Liver (tissue), 8 donors: ENCODE measurements at regions not wholly inside any gene's neighbourhood (a gene's known extent, or its start where the extent isn't known, plus 50 kb on each side); places are given as distances from the start of the nearest gene placed in this dataset.

Source experiments
- DNase-seq: peaks from one replicate; pipeline ENCODE4 v3.0.0-alpha.2; 2017; ENCODE audit warnings: low spot score
- H3K27ac ChIP-seq, 2 donors: one replicate each; pipeline ENCODE4 v1.7.0; 2013; ENCODE audit warnings: inconsistent platforms in 2 of 2, low read length in 2 of 2, control low read depth in 1 of 2, low read depth in 1 of 2, mild to moderate bottlenecking in 1 of 2
- H3K27me3 ChIP-seq, 4 donors: one replicate each; pipeline versions ENCODE4 v1.6.1 to v1.7.0; 2013; ENCODE audit warnings: low read length in 3 of 4, inconsistent platforms in 1 of 4, mild to moderate bottlenecking in 1 of 4, moderate library complexity in 1 of 4; ENCODE audit not compliant: control insufficient read depth in 4 of 4, insufficient read depth in 4 of 4
- H3K36me3 ChIP-seq, 4 donors: one replicate each; pipeline versions ENCODE4 v1.6.1 to v1.7.0; 2013; ENCODE audit warnings: low read length in 3 of 4, mild to moderate bottlenecking in 3 of 4, low read depth in 1 of 4, moderate library complexity in 1 of 4; ENCODE audit not compliant: control insufficient read depth in 4 of 4, insufficient read depth in 3 of 4
- H3K4me1 ChIP-seq, 4 donors: one replicate each; pipeline versions ENCODE4 v1.6.1 to v1.7.0; 2013; ENCODE audit warnings: low read length in 3 of 4, mild to moderate bottlenecking in 3 of 4, moderate library complexity in 1 of 4; ENCODE audit not compliant: control insufficient read depth in 4 of 4, insufficient read depth in 4 of 4
- H3K4me3 ChIP-seq, 3 donors: one replicate each; pipeline versions ENCODE4 v1.6.1 to v1.7.0; 2013; ENCODE audit warnings: low read length in 3 of 3, control low read depth in 1 of 3, low read depth in 1 of 3, mild to moderate bottlenecking in 1 of 3
- H3K9ac ChIP-seq, 2 donors: one replicate each; pipeline ENCODE4 v1.7.0; 2013; ENCODE audit warnings: low read length in 2 of 2, mild to moderate bottlenecking in 2 of 2, moderate library complexity in 2 of 2, control low read depth in 1 of 2, low read depth in 1 of 2
- H3K9me3 ChIP-seq, 4 donors: one replicate each; pipeline versions ENCODE4 v1.6.1 to v1.7.0; 2013; ENCODE audit warnings: low read length in 3 of 4; ENCODE audit not compliant: control insufficient read depth in 4 of 4
- EGR1 ChIP-seq, 2 donors: IDR thresholded peaks; 2 replicates each; pipeline ENCODE4 v1.6.1; 2016 to 2018; ENCODE audit warnings: antibody characterized with exemption in 2 of 2, low read depth in 2 of 2
- FOXA1 ChIP-seq: IDR thresholded peaks from 2 replicates; pipeline ENCODE4 v1.6.1; 2016; ENCODE audit warnings: antibody characterized with exemption
- FOXA2 ChIP-seq: IDR thresholded peaks from 2 replicates; pipeline ENCODE4 v1.6.1; 2016; ENCODE audit warnings: antibody characterized with exemption
- HNF4G ChIP-seq: IDR thresholded peaks from 2 replicates; pipeline ENCODE4 v1.6.1; 2016; ENCODE audit warnings: antibody characterized with exemption
- MAX ChIP-seq: IDR thresholded peaks from 2 replicates; pipeline ENCODE4 v1.6.1; 2016; ENCODE audit warnings: antibody characterized with exemption
- NR2F2 ChIP-seq: IDR thresholded peaks from 2 replicates; pipeline ENCODE4 v1.6.1; 2016; ENCODE audit warnings: antibody characterized with exemption
- RAD21 ChIP-seq, 2 donors: IDR thresholded peaks; 2 replicates each; pipeline ENCODE4 v1.6.1; 2016; ENCODE audit warnings: antibody characterized with exemption in 2 of 2, mild to moderate bottlenecking in 2 of 2
- RXRA ChIP-seq, 2 donors: IDR thresholded peaks; 2 replicates each; pipeline ENCODE4 v1.6.1; 2017 to 2018; ENCODE audit warnings: antibody characterized with exemption in 2 of 2, mild to moderate bottlenecking in 1 of 2
- TAF1 ChIP-seq: conservative IDR thresholded peaks from 2 replicates; pipeline ENCODE4 v1.6.1; 2016; ENCODE audit warnings: antibody characterized with exemption, mild to moderate bottlenecking
- YY1 ChIP-seq: IDR thresholded peaks from 2 replicates; pipeline ENCODE4 v1.6.1; 2016; ENCODE audit warnings: antibody characterized with exemption, mild to moderate bottlenecking
- ZBTB33 ChIP-seq: IDR thresholded peaks from 2 replicates; pipeline ENCODE4 v1.6.1; 2016; ENCODE audit warnings: antibody characterized with exemption
- WGBS: extraction: QIAGEN DNeasy Blood & Tissue Kit; methylation state at CpG from one replicate; pipeline ENCODE4 v1.1.7; 2013; 5-methylcytosine and 5-hydroxymethylcytosine counted together
- TF ChIP-seq, protein P1 (sequence below): fragments of 150-350 bp; IDR thresholded peaks from 2 replicates; pipeline ENCODE4 v1.5.1; 2017; ENCODE audit warnings: improper control_type of control experiment, low read depth, low read length; ENCODE audit not compliant: missing input control
- TF ChIP-seq, protein P2 (sequence below): IDR thresholded peaks from 2 replicates; pipeline ENCODE4 v1.6.1; 2016; ENCODE audit warnings: antibody characterized with exemption
- TF ChIP-seq, protein P3 (sequence below): IDR thresholded peaks from 2 replicates; pipeline ENCODE4 v1.6.1; 2016; ENCODE audit warnings: antibody characterized with exemption, mild to moderate bottlenecking
- donor health status: healthy.
- donor health status: healthy.
- donor health status: healthy.
- donor health status: healthy.
- donor health status: healthy.

- no peak overlapping the region for H3K9ac ChIP-seq
- H3K4me1 ChIP-seq = peaks cover 0 to 10% (median 3%) of the 10 kb centered on the region in 4 donors
- TF ChIP-seq FOXA1 = no peak
- no peak for TF ChIP-seq TAF1
- no peak for TF ChIP-seq MAX
- TF ChIP-seq ZBTB33 = no peak
- TF ChIP-seq, protein P1, sequence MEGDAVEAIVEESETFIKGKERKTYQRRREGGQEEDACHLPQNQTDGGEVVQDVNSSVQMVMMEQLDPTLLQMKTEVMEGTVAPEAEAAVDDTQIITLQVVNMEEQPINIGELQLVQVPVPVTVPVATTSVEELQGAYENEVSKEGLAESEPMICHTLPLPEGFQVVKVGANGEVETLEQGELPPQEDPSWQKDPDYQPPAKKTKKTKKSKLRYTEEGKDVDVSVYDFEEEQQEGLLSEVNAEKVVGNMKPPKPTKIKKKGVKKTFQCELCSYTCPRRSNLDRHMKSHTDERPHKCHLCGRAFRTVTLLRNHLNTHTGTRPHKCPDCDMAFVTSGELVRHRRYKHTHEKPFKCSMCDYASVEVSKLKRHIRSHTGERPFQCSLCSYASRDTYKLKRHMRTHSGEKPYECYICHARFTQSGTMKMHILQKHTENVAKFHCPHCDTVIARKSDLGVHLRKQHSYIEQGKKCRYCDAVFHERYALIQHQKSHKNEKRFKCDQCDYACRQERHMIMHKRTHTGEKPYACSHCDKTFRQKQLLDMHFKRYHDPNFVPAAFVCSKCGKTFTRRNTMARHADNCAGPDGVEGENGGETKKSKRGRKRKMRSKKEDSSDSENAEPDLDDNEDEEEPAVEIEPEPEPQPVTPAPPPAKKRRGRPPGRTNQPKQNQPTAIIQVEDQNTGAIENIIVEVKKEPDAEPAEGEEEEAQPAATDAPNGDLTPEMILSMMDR = no peak
- TF ChIP-seq RAD21 (IDR thresholded peaks at IDR 0.05) = no peak
- no peak for TF ChIP-seq RXRA (IDR thresholded peaks at IDR 0.05)
- no peak for TF ChIP-seq FOXA2
- 94% methylated on average over 16 of the region's 16 CpGs for WGBS
- no peaks in the 10 kb centered on the region for H3K9me3 ChIP-seq
- no peak for DNase-seq
- H3K4me3 ChIP-seq = no peak overlapping the region
- no peak overlapping the region for H3K27ac ChIP-seq
- H3K36me3 ChIP-seq = no peaks in the 10 kb centered on the region
- H3K27me3 ChIP-seq = no peaks in the 10 kb centered on the region
These were observed 68.5 kb upstream of the GSE1 start for GRCh38 chr16:85544668-85545067.

- Histone ChIP-seq H3K36me3 (no peaks in the 10 kb centered on the region), H3K4me1 (peaks cover 0 to 5% (median 0%) of the 10 kb centered on the region in 4 donors), H3K9me3 (no peaks in the 10 kb centered on the region), H3K9ac (no peak overlapping the region), H3K27me3 (no peaks in the 10 kb centered on the region), H3K27ac (no peak overlapping the region), H3K4me3 (no peak overlapping the region)
- WGBS = 94% methylated on average over 7 of the region's 7 CpGs
- no peak for DNase-seq
- TF ChIP-seq, protein P2, sequence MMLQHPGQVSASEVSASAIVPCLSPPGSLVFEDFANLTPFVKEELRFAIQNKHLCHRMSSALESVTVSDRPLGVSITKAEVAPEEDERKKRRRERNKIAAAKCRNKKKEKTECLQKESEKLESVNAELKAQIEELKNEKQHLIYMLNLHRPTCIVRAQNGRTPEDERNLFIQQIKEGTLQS = no peak
- TF ChIP-seq, protein P3, sequence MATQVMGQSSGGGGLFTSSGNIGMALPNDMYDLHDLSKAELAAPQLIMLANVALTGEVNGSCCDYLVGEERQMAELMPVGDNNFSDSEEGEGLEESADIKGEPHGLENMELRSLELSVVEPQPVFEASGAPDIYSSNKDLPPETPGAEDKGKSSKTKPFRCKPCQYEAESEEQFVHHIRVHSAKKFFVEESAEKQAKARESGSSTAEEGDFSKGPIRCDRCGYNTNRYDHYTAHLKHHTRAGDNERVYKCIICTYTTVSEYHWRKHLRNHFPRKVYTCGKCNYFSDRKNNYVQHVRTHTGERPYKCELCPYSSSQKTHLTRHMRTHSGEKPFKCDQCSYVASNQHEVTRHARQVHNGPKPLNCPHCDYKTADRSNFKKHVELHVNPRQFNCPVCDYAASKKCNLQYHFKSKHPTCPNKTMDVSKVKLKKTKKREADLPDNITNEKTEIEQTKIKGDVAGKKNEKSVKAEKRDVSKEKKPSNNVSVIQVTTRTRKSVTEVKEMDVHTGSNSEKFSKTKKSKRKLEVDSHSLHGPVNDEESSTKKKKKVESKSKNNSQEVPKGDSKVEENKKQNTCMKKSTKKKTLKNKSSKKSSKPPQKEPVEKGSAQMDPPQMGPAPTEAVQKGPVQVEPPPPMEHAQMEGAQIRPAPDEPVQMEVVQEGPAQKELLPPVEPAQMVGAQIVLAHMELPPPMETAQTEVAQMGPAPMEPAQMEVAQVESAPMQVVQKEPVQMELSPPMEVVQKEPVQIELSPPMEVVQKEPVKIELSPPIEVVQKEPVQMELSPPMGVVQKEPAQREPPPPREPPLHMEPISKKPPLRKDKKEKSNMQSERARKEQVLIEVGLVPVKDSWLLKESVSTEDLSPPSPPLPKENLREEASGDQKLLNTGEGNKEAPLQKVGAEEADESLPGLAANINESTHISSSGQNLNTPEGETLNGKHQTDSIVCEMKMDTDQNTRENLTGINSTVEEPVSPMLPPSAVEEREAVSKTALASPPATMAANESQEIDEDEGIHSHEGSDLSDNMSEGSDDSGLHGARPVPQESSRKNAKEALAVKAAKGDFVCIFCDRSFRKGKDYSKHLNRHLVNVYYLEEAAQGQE = no peak
- TF ChIP-seq YY1 = no peak
- TF ChIP-seq FOXA1 = no peak
- TF ChIP-seq HNF4G = no peak
- no peak for TF ChIP-seq EGR1 (IDR thresholded peaks at IDR 0.05; ENCODE audit: low read depth in 2 of 2)
- TF ChIP-seq NR2F2 = no peak
These were observed 67.8 kb upstream of the GSE1 start for GRCh38 chr16:85545227-85545818.
